Loucy (cell line): ENCODE measurements at regions not wholly inside any gene's neighbourhood (a gene's known extent, or its start where the extent isn't known, plus 50 kb on each side); places are given as distances from the start of the nearest gene placed in this dataset.
"Not testable (repeated sequence)": the region's sequence is repeated elsewhere in the genome, so short reads cannot be mapped to it uniquely, and the experiment has no call there.

Source experiments
- H2AFZ ChIP-seq: fragments of 200-600 bp; sonication (generic); 2 replicates; pipeline ENCODE4 v1.6.0; 2016; ENCODE audit warnings: antibody characterized with exemption, mild to moderate bottlenecking, low read length, moderate library complexity
- H3F3A ChIP-seq: fragments of 200-600 bp; 2 replicates; pipeline ENCODE4 v1.6.0; 2016; ENCODE audit warnings: antibody characterized with exemption, low read depth, mild to moderate bottlenecking
- H3K27me3 ChIP-seq: fragments of 200-600 bp; sonication (generic); 2 replicates; pipeline ENCODE4 v1.6.1; 2014; ENCODE audit warnings: low read length, mild to moderate bottlenecking; ENCODE audit not compliant: insufficient read depth, poor library complexity, severe bottlenecking
- H3K36me3 ChIP-seq: fragments of 200-600 bp; sonication (generic); 2 replicates; pipeline ENCODE4 v1.6.1; 2016; ENCODE audit warnings: low read length; ENCODE audit not compliant: insufficient read depth
- H3K4me1 ChIP-seq: fragments of 200-600 bp; sonication (generic); 2 replicates; pipeline ENCODE4 v1.5.1; 2014; ENCODE audit warnings: low read length, mild to moderate bottlenecking; ENCODE audit not compliant: insufficient read depth, poor library complexity, severe bottlenecking
- H3K4me2 ChIP-seq: fragments of 200-600 bp; sonication (generic); 2 replicates; pipeline ENCODE4 v1.6.0; 2014; ENCODE audit warnings: antibody characterized with exemption, low read length, low read depth, mild to moderate bottlenecking; ENCODE audit not compliant: poor library complexity, severe bottlenecking
- H3K4me3 ChIP-seq: fragments of 200-600 bp; sonication (generic); 2 replicates; pipeline ENCODE4 v1.5.1; 2014; ENCODE audit warnings: low read length, mild to moderate bottlenecking, mixed read lengths; ENCODE audit not compliant: poor library complexity, severe bottlenecking
- H3K79me2 ChIP-seq: fragments of 200-600 bp; sonication (generic); 2 replicates; pipeline ENCODE4 v1.6.1; 2014; ENCODE audit warnings: low read length; ENCODE audit not compliant: insufficient read depth
- H3K9ac ChIP-seq: fragments of 200-600 bp; sonication (generic); 2 replicates; pipeline ENCODE4 v1.6.0; 2014; ENCODE audit warnings: mild to moderate bottlenecking, low read depth, low read length, moderate library complexity; ENCODE audit not compliant: poor library complexity, severe bottlenecking
- H3K9me2 ChIP-seq: fragments of 200-600 bp; sonication (generic); replicated peaks from 2 replicates; pipeline ENCODE4 v1.6.1; 2016; ENCODE audit warnings: low read depth, low read length, mixed read lengths
- H3K9me3 ChIP-seq: fragments of 200-600 bp; sonication (generic); 2 replicates; pipeline ENCODE4 v1.6.1; 2014; ENCODE audit warnings: mild to moderate bottlenecking, antibody characterized with exemption, low read length, low read depth; ENCODE audit not compliant: insufficient read depth
- H4K20me1 ChIP-seq: fragments of 200-600 bp; sonication (generic); 2 replicates; pipeline ENCODE4 v1.6.0; 2014; ENCODE audit warnings: antibody characterized with exemption, low read length, mild to moderate bottlenecking; ENCODE audit not compliant: insufficient read depth, poor library complexity, severe bottlenecking
- CTCF ChIP-seq: fragments of 200-600 bp; sonication (generic); conservative IDR thresholded peaks from 2 replicates; pipeline ENCODE4 v1.5.1; 2014; ENCODE audit warnings: mild to moderate bottlenecking, antibody characterized with exemption, low read length
- EZH2phosphoT487 ChIP-seq: fragments of 200-600 bp; IDR thresholded peaks from 2 replicates; pipeline ENCODE4 v1.6.1; 2018; ENCODE audit warnings: antibody characterized with exemption, mild to moderate bottlenecking, moderate library complexity, borderline replicate concordance

- no peaks in the 10 kb centered on the region for H3K79me2 ChIP-seq
- no peaks in the 10 kb centered on the region for H3K36me3 ChIP-seq
- H4K20me1 ChIP-seq, result no peaks in the 10 kb centered on the region
- no peak overlapping the region for H3K9ac ChIP-seq
- H3F3A ChIP-seq, result no peaks in the 10 kb centered on the region
- no peaks in the 10 kb centered on the region for H3K9me2 ChIP-seq
- no peak overlapping the region for H3K4me3 ChIP-seq
- no peaks in the 10 kb centered on the region for H3K27me3 ChIP-seq
- TF ChIP-seq CTCF (no peak), EZH2phosphoT487 (no peak)
- H3K4me1 ChIP-seq, result no peaks in the 10 kb centered on the region
- H2AFZ ChIP-seq, result no peak overlapping the region
- H3K9me3 ChIP-seq, result no peaks in the 10 kb centered on the region
- H3K4me2 ChIP-seq, result no peak overlapping the region
Measured at GRCh38 chr4:28075401-28075956, 1214.8 kb downstream of the STIM2 start.

GRCh38 chr4:28077203-28077602 lies 1216.6 kb downstream of the STIM2 start:
- not testable (repeated sequence) for H3F3A ChIP-seq

GRCh38 chr4:28082686-28083390 lies 1222.2 kb downstream of the STIM2 start:
- Histone ChIP-seq H2AFZ (no peak overlapping the region), H3K4me3 (no peak overlapping the region)

More at GRCh38 chr4:28077203-28077602, 1216.6 kb downstream of the STIM2 start:
- not testable (repeated sequence) for H3K4me1 ChIP-seq, H4K20me1 ChIP-seq, H3K4me2 ChIP-seq, H3K27me3 ChIP-seq, H2AFZ ChIP-seq, H3K4me3 ChIP-seq, H3K36me3 ChIP-seq, H3K9me2 ChIP-seq, H3K79me2 ChIP-seq, H3K9ac ChIP-seq, H3K9me3 ChIP-seq

More at GRCh38 chr4:28082686-28083390, 1222.2 kb downstream of the STIM2 start:
- Histone ChIP-seq H3K9ac (no peak overlapping the region), H4K20me1 (no peaks in the 10 kb centered on the region), H3F3A (no peaks in the 10 kb centered on the region), H3K4me1 (no peaks in the 10 kb centered on the region), H3K79me2 (no peaks in the 10 kb centered on the region), H3K9me3 (no peaks in the 10 kb centered on the region), H3K9me2 (no peaks in the 10 kb centered on the region), H3K4me2 (no peak overlapping the region), H3K27me3 (no peaks in the 10 kb centered on the region), H3K36me3 (no peaks in the 10 kb centered on the region)
- TF ChIP-seq EZH2phosphoT487, result no peak
- no peak for TF ChIP-seq CTCF
